Endothelial cell of umbilical vein (primary cell): ENCODE measurements at regions not wholly inside any gene's neighbourhood (a gene's known extent, or its start where the extent isn't known, plus 50 kb on each side); places are given as distances from the start of the nearest gene placed in this dataset.

Experiments
- JUN ChIP-seq: IDR thresholded peaks from 2 replicates; pipeline ENCODE4 v1.6.1; 2011; ENCODE audit warnings: borderline replicate concordance, low read depth; ENCODE audit not compliant: insufficient read length, insufficient read depth
- TF ChIP-seq, protein P1 (sequence below), 2 donors: IDR thresholded peaks; 1 replicate in 1 of 2; 2 replicates in 1 of 2; pipeline ENCODE4 v1.5.1; 2011; ENCODE audit warnings: low read length in 2 of 2, mild to moderate bottlenecking in 2 of 2, moderate library complexity in 2 of 2, control low read depth in 1 of 2, inconsistent platforms in 1 of 2, low read depth in 1 of 2; ENCODE audit not compliant: insufficient read depth in 1 of 2; ENCODE audit errors: extremely low read depth in 1 of 2

DNA sequence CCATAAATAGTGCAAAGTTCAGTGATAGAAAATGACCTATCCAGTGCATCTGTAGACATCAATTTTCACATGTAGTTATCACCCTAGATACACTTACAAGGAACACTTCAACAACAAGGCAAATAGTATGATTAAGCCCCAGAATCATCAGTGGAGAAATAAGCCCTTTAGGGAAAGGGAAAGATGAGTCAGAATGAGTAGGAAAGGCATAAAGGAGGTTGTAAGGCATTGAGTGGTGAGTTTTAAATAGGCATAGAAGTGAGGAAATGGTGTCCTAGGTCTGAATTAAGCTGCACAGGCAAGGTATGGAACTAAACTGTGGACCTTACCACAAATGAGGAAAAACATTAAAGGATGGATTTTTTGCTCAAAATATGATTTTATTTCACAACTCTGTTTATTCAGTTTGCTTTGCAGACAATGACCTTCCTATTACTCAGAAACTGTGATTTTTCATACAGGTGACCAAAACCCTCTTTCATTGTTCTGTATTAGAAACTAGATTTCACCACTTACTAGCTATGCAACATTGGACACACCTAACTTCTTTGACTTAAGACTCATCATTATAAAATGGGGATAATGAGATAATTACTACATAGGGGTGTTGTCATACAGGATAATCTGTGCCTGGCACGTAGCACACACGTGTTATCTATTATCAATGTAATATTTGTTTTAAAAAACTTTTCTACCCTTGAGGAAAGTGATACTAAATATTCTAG lies 57.0 kb upstream of the MAP9 start:
- TF ChIP-seq, protein P1, sequence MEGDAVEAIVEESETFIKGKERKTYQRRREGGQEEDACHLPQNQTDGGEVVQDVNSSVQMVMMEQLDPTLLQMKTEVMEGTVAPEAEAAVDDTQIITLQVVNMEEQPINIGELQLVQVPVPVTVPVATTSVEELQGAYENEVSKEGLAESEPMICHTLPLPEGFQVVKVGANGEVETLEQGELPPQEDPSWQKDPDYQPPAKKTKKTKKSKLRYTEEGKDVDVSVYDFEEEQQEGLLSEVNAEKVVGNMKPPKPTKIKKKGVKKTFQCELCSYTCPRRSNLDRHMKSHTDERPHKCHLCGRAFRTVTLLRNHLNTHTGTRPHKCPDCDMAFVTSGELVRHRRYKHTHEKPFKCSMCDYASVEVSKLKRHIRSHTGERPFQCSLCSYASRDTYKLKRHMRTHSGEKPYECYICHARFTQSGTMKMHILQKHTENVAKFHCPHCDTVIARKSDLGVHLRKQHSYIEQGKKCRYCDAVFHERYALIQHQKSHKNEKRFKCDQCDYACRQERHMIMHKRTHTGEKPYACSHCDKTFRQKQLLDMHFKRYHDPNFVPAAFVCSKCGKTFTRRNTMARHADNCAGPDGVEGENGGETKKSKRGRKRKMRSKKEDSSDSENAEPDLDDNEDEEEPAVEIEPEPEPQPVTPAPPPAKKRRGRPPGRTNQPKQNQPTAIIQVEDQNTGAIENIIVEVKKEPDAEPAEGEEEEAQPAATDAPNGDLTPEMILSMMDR (IDR thresholded peaks at IDR 0.05; ENCODE audit: extremely low read depth in 1 of 2, insufficient read depth in 1 of 2, low read depth in 1 of 2, low read length in 2 of 2), result no peak
- TF ChIP-seq JUN, result no peak
